HG03575 (cell line): ENCODE measurements at regions not wholly inside any gene's neighbourhood (a gene's known extent, or its start where the extent isn't known, plus 50 kb on each side); places are given as distances from the start of the nearest gene placed in this dataset.
"Not testable (repeated sequence)": the region's sequence is repeated elsewhere in the genome, so short reads cannot be mapped to it uniquely, and the experiment has no call there.

ENCODE experiments used
- ATAC-seq: cut with Tn5 transposase; IDR thresholded peaks from one replicate; pipeline ENCODE4 v1.9.1; 2021; ENCODE audit not compliant: unreplicated experiment, insufficient number of reproducible peaks, low FRiP score; ENCODE audit errors: extremely low read depth

GRCh38 chr10:23899166-23899565 lies 309.8 kb upstream of the KIAA1217 start:
- ATAC-seq: no peak

- no peak for ATAC-seq
Observed at GRCh38 chr10:23910291-23910690, 298.6 kb upstream of the KIAA1217 start.

GRCh38 chr10:23912884-23913404 lies 296.0 kb upstream of the KIAA1217 start:
- ATAC-seq: no peak

GRCh38 chr10:23914641-23915040 lies 294.3 kb upstream of the KIAA1217 start:
- ATAC-seq: no peak

GRCh38 chr10:23917251-23917840 lies 291.6 kb upstream of the KIAA1217 start:
- no peak for ATAC-seq

- ATAC-seq: no peak
Observed at GRCh38 chr10:23918090-23918723, 290.7 kb upstream of the KIAA1217 start.

- no peak for ATAC-seq
Observed at GRCh38 chr10:23918839-23919238, 290.1 kb upstream of the KIAA1217 start.

- ATAC-seq: no peak
Observed at GRCh38 chr10:23927576-23928325, 281.2 kb upstream of the KIAA1217 start.

- not testable (repeated sequence) for ATAC-seq
Observed at GRCh38 chr10:23934023-23934422, 274.9 kb upstream of the KIAA1217 start.

GRCh38 chr10:23945845-23946244 lies 263.1 kb upstream of the KIAA1217 start:
- no peak for ATAC-seq

- ATAC-seq: no peak
Observed at GRCh38 chr10:23951841-23952240, 257.1 kb upstream of the KIAA1217 start.

- no peak for ATAC-seq
Observed at GRCh38 chr10:23955456-23956225, 253.3 kb upstream of the KIAA1217 start.

GRCh38 chr10:23965123-23965522 lies 243.8 kb upstream of the KIAA1217 start:
- ATAC-seq: no peak

- no peak for ATAC-seq
Observed at GRCh38 chr10:23965880-23966279, 243.1 kb upstream of the KIAA1217 start.

- no peak for ATAC-seq
Observed at GRCh38 chr10:23966504-23967051, 242.4 kb upstream of the KIAA1217 start.

GRCh38 chr10:23968301-23968700 lies 240.6 kb upstream of the KIAA1217 start:
- no peak for ATAC-seq

GRCh38 chr10:23974746-23975272 lies 234.1 kb upstream of the KIAA1217 start:
- ATAC-seq: no peak

GRCh38 chr10:23975431-23975830 lies 233.5 kb upstream of the KIAA1217 start:
- no peak for ATAC-seq

GRCh38 chr10:23976275-23976674 lies 232.7 kb upstream of the KIAA1217 start:
- no peak for ATAC-seq
